DND-41 (cell line): ENCODE measurements at regions not wholly inside any gene's neighbourhood (a gene's known extent, or its start where the extent isn't known, plus 50 kb on each side); places are given as distances from the start of the nearest gene placed in this dataset.

Source experiments
- EZH2 ChIP-seq: IDR thresholded peaks from 3 replicates; pipeline ENCODE4 v1.6.1; 2012; ENCODE audit warnings: borderline replicate concordance, low read depth, mild to moderate bottlenecking, moderate library complexity, low read length, inconsistent platforms; ENCODE audit not compliant: severe bottlenecking
- TF ChIP-seq, protein P1 (sequence below): IDR thresholded peaks from 2 replicates; pipeline ENCODE4 v1.5.1; 2012; ENCODE audit warnings: borderline replicate concordance, low read length, moderate library complexity, mild to moderate bottlenecking; ENCODE audit not compliant: poor library complexity, severe bottlenecking; ENCODE audit errors: extremely low read depth

DNA sequence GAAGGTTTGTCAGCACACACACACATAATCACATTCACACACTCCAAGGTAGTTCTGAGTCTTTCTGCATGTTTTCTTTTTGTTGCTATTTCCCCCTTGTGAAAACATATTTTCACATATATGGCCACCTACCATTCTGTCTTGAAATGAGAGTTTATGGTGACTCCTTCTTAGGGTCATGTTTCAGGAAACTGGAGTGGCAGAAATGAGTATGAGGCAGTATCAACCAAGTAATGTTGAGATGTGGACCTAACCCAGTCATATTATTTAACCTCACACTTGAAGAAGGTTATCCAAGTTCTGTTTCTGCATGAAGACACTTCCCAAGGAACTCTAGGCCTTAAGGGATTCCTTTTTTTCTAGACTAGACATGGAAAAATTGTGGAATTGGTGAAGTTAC is 481.4 kb downstream of the ETS1 start:
- TF ChIP-seq, protein P1, sequence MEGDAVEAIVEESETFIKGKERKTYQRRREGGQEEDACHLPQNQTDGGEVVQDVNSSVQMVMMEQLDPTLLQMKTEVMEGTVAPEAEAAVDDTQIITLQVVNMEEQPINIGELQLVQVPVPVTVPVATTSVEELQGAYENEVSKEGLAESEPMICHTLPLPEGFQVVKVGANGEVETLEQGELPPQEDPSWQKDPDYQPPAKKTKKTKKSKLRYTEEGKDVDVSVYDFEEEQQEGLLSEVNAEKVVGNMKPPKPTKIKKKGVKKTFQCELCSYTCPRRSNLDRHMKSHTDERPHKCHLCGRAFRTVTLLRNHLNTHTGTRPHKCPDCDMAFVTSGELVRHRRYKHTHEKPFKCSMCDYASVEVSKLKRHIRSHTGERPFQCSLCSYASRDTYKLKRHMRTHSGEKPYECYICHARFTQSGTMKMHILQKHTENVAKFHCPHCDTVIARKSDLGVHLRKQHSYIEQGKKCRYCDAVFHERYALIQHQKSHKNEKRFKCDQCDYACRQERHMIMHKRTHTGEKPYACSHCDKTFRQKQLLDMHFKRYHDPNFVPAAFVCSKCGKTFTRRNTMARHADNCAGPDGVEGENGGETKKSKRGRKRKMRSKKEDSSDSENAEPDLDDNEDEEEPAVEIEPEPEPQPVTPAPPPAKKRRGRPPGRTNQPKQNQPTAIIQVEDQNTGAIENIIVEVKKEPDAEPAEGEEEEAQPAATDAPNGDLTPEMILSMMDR = no peak
- TF ChIP-seq EZH2 = no peak
